H1 (cell line): ENCODE measurements at regions not wholly inside any gene's neighbourhood (a gene's known extent, or its start where the extent isn't known, plus 50 kb on each side); places are given as distances from the start of the nearest gene placed in this dataset.
A peak's percentile ranks its signal among the peaks of the same experiment; 100 is the strongest.

Experiments used
- EP300 ChIP-seq, 2 experiments: IDR thresholded peaks; 1 replicate in 1 of 2; 2 replicates in 1 of 2; pipeline ENCODE4 v1.6.1; 2011 to 2012; ENCODE audit warnings: low read depth in 2 of 2, low read length in 2 of 2, mild to moderate bottlenecking in 2 of 2, borderline replicate concordance in 1 of 2, inconsistent platforms in 1 of 2, moderate library complexity in 1 of 2
- POLR2A ChIP-seq, 2 experiments: IDR thresholded peaks; 1 replicate in 1 of 2; 2 replicates in 1 of 2; pipeline ENCODE4 v1.6.1; 2011; ENCODE audit warnings: low read depth in 2 of 2, low read length in 2 of 2, mild to moderate bottlenecking in 2 of 2; ENCODE audit errors: control extremely low read depth in 1 of 2
- POLR2AphosphoS5 ChIP-seq: IDR thresholded peaks from 2 replicates; pipeline ENCODE4 v1.6.1; 2011; ENCODE audit warnings: low read depth, low read length
- TEAD4 ChIP-seq: IDR thresholded peaks from 2 replicates; pipeline ENCODE4 v1.6.1; 2012; ENCODE audit warnings: low read depth, low read length, inconsistent platforms, mixed read lengths
- TF ChIP-seq, protein P1 (sequence below), 3 experiments: IDR thresholded peaks; 1 replicate in 2 of 3; 2 replicates in 1 of 3; pipeline versions ENCODE4 v1.5.1 to v1.6.1; 2011; ENCODE audit warnings: low read length in 3 of 3, mild to moderate bottlenecking in 3 of 3, inconsistent platforms in 2 of 3, low read depth in 1 of 3, moderate library complexity in 1 of 3; ENCODE audit not compliant: insufficient read depth in 1 of 3; ENCODE audit errors: control extremely low read depth in 1 of 3

DNA sequence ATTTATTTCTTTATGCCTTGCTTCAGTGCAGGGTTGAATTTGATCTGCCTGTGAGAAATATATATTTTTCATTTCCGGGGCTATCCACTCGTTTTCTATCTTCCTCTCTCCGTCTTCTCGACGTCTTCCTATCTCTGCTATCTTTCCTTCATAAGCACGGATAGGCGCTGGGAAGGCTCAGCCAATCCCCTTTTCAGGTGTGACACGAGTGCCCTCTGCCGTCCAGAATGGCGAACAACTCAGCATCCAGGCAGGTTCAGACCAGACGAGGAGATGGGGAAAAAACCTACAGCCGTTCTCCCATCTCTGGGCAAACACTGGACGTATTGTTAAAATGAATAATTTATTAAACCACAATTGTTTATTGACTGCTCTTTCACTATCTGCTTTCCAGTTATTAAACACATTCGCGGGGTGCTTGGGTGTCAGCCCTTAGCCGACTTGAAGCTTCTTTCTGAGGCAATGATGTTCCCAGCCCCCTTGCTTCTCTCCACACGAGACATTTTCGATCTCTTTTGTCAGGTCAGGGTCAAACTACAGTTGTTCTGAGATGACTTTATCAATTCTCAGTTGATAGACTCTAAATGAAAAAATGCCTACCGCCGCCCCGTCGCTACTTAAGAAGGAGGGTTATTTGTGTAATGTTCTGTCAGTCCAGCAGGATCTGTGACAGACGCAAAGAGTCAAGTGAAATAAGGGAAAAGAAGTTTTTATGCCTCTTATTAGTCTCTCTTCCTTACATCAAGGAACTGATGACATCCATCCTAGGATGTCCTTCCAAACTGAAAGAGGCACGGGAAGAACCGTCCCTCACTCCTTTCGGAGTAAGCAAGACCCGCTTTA is 96.3 kb upstream of the NOCT start:
- no peak for TF ChIP-seq POLR2AphosphoS5
- TF ChIP-seq TEAD4, result no peak
- no peak for TF ChIP-seq EP300 (IDR thresholded peaks at IDR 0.05; ENCODE audit: borderline replicate concordance in 1 of 2, low read depth in 2 of 2, low read length in 2 of 2)
- no peak for TF ChIP-seq POLR2A (IDR thresholded peaks at IDR 0.05; ENCODE audit: control extremely low read depth in 1 of 2, low read depth in 2 of 2, low read length in 2 of 2)
- TF ChIP-seq, protein P1, sequence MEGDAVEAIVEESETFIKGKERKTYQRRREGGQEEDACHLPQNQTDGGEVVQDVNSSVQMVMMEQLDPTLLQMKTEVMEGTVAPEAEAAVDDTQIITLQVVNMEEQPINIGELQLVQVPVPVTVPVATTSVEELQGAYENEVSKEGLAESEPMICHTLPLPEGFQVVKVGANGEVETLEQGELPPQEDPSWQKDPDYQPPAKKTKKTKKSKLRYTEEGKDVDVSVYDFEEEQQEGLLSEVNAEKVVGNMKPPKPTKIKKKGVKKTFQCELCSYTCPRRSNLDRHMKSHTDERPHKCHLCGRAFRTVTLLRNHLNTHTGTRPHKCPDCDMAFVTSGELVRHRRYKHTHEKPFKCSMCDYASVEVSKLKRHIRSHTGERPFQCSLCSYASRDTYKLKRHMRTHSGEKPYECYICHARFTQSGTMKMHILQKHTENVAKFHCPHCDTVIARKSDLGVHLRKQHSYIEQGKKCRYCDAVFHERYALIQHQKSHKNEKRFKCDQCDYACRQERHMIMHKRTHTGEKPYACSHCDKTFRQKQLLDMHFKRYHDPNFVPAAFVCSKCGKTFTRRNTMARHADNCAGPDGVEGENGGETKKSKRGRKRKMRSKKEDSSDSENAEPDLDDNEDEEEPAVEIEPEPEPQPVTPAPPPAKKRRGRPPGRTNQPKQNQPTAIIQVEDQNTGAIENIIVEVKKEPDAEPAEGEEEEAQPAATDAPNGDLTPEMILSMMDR (IDR thresholded peaks at IDR 0.05; ENCODE audit: control extremely low read depth in 1 of 3, insufficient read depth in 1 of 3, low read depth in 1 of 3, low read length in 3 of 3), result peak; percentile 80 to 91 (median 81)
